ENCODE measurements at regions not wholly inside any gene's neighbourhood (a gene's known extent, or its start where the extent isn't known, plus 50 kb on each side); places are given as distances from the start of the nearest gene placed in this dataset.

- H3K4me3 Mint-ChIP-seq: no peak overlapping the region
- POLR2A ChIA-PET: no interaction called here
These were observed 454.9 kb downstream of the KCNJ2 start for GRCh38 chr17:70624211-70624610.

More at GRCh38 chr17:70624211-70624610, 454.9 kb downstream of the KCNJ2 start:
- H3K27ac Mint-ChIP-seq: no peak overlapping the region
- no peaks in the 10 kb centered on the region for H3K27me3 Mint-ChIP-seq (ENCODE audit: low read depth)
- DNase-seq (ENCODE audit: low spot score): no peak
- ATAC-seq: no peak
- no peaks in the 10 kb centered on the region for H3K36me3 Mint-ChIP-seq
- TF ChIP-seq ZNF281 (CRISPR knock-in tag; IDR thresholded peaks at IDR 0.05): no peak
- TF ChIP-seq OVOL2 (CRISPR knock-in tag; IDR thresholded peaks at IDR 0.05; ENCODE audit: borderline replicate concordance): no peak
- TF ChIP-seq MLX (CRISPR knock-in tag; IDR thresholded peaks at IDR 0.05): no peak
- TF ChIP-seq CREB1 (CRISPR knock-in tag; IDR thresholded peaks at IDR 0.05): no peak
- TF ChIP-seq TEAD4 (CRISPR knock-in tag; IDR thresholded peaks at IDR 0.05): no peak
- TF ChIP-seq HMGXB4 (CRISPR knock-in tag; IDR thresholded peaks at IDR 0.05): no peak
- no peak for TF ChIP-seq JUN (CRISPR knock-in tag; IDR thresholded peaks at IDR 0.05)
- no peak for TF ChIP-seq RELA (CRISPR knock-in tag; IDR thresholded peaks at IDR 0.05; ENCODE audit: borderline replicate concordance)
- TF ChIP-seq SOX15 (CRISPR knock-in tag; IDR thresholded peaks at IDR 0.05): no peak
- TF ChIP-seq FOXP1 (CRISPR knock-in tag; IDR thresholded peaks at IDR 0.05; ENCODE audit: borderline replicate concordance): no peak
- TF ChIP-seq GTF2I (CRISPR knock-in tag; conservative IDR thresholded peaks at IDR 0.05): no peak
- no peak for TF ChIP-seq AFF4 (CRISPR knock-in tag; IDR thresholded peaks at IDR 0.05; ENCODE audit: borderline replicate concordance)
- no peak for TF ChIP-seq CREM (CRISPR knock-in tag; IDR thresholded peaks at IDR 0.05)
- no peak for TF ChIP-seq ZNF512 (CRISPR knock-in tag; IDR thresholded peaks at IDR 0.05; ENCODE audit: borderline replicate concordance)
- no peak for TF ChIP-seq ZNF138 (CRISPR knock-in tag; conservative IDR thresholded peaks at IDR 0.05)
- no peak for TF ChIP-seq GABPB1 (CRISPR knock-in tag; IDR thresholded peaks at IDR 0.05)
- no peak for TF ChIP-seq ZNF425 (CRISPR knock-in tag; conservative IDR thresholded peaks at IDR 0.05)
- no peak for TF ChIP-seq ATF3 (CRISPR knock-in tag; conservative IDR thresholded peaks at IDR 0.05)
- 0 out of 2 replicates have a peak, but pooled peaks cover 2% of the 10 kb centered on the region for H3K4me1 Mint-ChIP-seq
- H3K9me3 Mint-ChIP-seq: no peaks in the 10 kb centered on the region
- CTCF ChIA-PET: no interaction called here
